Right lobe of liver (tissue), 6 donors: ENCODE measurements at regions not wholly inside any gene's neighbourhood (a gene's known extent, or its start where the extent isn't known, plus 50 kb on each side); places are given as distances from the start of the nearest gene placed in this dataset.

Source experiments
- ATAC-seq, 4 donors: fragments of 200-7000 bp; cut with Tn5 transposase; one replicate each; pipeline ENCODE4 v1.9.1; 2020; ENCODE audit warnings: mild to moderate bottlenecking in 4 of 4, moderate library complexity in 4 of 4
- DNase-seq, 3 donors: peaks; one replicate each; pipeline ENCODE4 v3.0.0-alpha.2; 2020
- H3K27ac ChIP-seq, 3 donors: fragments of 200-600 bp; one replicate each; pipeline ENCODE4 v1.8.0; 2022
- H3K27me3 ChIP-seq, 2 donors: fragments of 200-600 bp; one replicate each; pipeline ENCODE4 v1.8.0; 2022
- H3K36me3 ChIP-seq, 4 donors: fragments of 200-600 bp; sonication (generic) in 1 of 4; one replicate each; pipeline versions ENCODE4 v1.5.1 to v1.8.0; 2017 to 2022; ENCODE audit warnings: control low read depth in 1 of 4
- H3K4me1 ChIP-seq, 4 donors: fragments of 200-600 bp; sonication (generic) in 1 of 4; one replicate each; pipeline versions ENCODE4 v1.5.1 to v1.8.0; 2017 to 2022; ENCODE audit warnings: control low read depth in 1 of 4
- H3K4me3 ChIP-seq, 3 donors: fragments of 200-600 bp; one replicate each; pipeline ENCODE4 v1.8.0; 2022
- H3K9me3 ChIP-seq, 4 donors: fragments of 200-600 bp; sonication (generic) in 1 of 4; one replicate each; pipeline versions ENCODE4 v1.5.1 to v1.8.0; 2017 to 2022; ENCODE audit warnings: control low read depth in 1 of 4
- CTCF ChIP-seq, 4 donors: fragments of 200-600 bp in 3 of 4; fragments of 450-650 bp in 1 of 4; IDR thresholded peaks; one replicate each; pipeline versions ENCODE4 v1.5.1 to v1.8.0; 2016 to 2022; ENCODE audit warnings: antibody characterized with exemption in 4 of 4, mild to moderate bottlenecking in 2 of 4
- POLR2A ChIP-seq: fragments of 450-650 bp; IDR thresholded peaks from one replicate; pipeline ENCODE4 v1.6.1; 2017; ENCODE audit warnings: antibody characterized with exemption, mild to moderate bottlenecking
- WGBS: methylation state at CpG from one replicate; pipeline ENCODE4 v1.1.6; 2018; ENCODE audit warnings: low coverage, low lambda C conversion rate; ENCODE audit not compliant: insufficient coverage; ENCODE audit errors: missing lambda C conversion rate; 5-methylcytosine and 5-hydroxymethylcytosine counted together
- intact Hi-C, 2 donors: fragments of 100-400 bp; cut with DNase I; formaldehyde crosslinking; loops; one replicate each; pipeline versions ENCODE4 v1.11.2 to v1.14.1; 2022
- donor health status: DM: no; HTN: yes; CAD: no.
- donor health status: DM: no; HTN: no; CAD: no.
- donor health status: DM: no; HTN: no; CAD: no.
- donor health status: DM: no; HTN: yes; CAD: no.
- donor health status: DM: no; HTN: yes; CAD: no.

- H3K27me3 ChIP-seq, result no peaks in the 10 kb centered on the region
- no peak for DNase-seq
- no peaks in the 10 kb centered on the region for H3K9me3 ChIP-seq
- intact Hi-C loops, result no loop called here
- TF ChIP-seq POLR2A (no peak), CTCF (IDR thresholded peaks at IDR 0.05) (no peak)
- 69% methylated on average over 4 of the region's 5 CpGs for WGBS
- H3K36me3 ChIP-seq, result no peaks in the 10 kb centered on the region
- no peaks in the 10 kb centered on the region for H3K4me1 ChIP-seq
- ATAC-seq, result no peak
- H3K27ac ChIP-seq, result no peak overlapping the region
- H3K4me3 ChIP-seq, result no peak overlapping the region
These were observed 75.6 kb upstream of the HS3ST5 start for GRCh38 chr6:114418304-114418972.

- Histone ChIP-seq H3K9me3 (no peaks in the 10 kb centered on the region), H3K27ac (no peak overlapping the region), H3K27me3 (no peaks in the 10 kb centered on the region), H3K36me3 (no peaks in the 10 kb centered on the region), H3K4me1 (no peaks in the 10 kb centered on the region), H3K4me3 (no peak overlapping the region)
- DNase-seq (no peak), ATAC-seq (no peak)
- TF ChIP-seq POLR2A (no peak), CTCF (IDR thresholded peaks at IDR 0.05) (no peak)
- WGBS, result 64% methylated on average over 6 of the region's 6 CpGs
- intact Hi-C loops, result no loop called here
These were observed 64.7 kb upstream of the HS3ST5 start for GRCh38 chr6:114407426-114408035.

GRCh38 chr6:114404339-114404955 is 61.6 kb upstream of the HS3ST5 start:
- no peak for DNase-seq
- no peak for TF ChIP-seq POLR2A
- TF ChIP-seq CTCF (IDR thresholded peaks at IDR 0.05), result no peak
- no peak for ATAC-seq
- no peaks in the 10 kb centered on the region for H3K27me3 ChIP-seq
- H3K4me1 ChIP-seq, result no peaks in the 10 kb centered on the region
- no peaks in the 10 kb centered on the region for H3K36me3 ChIP-seq
- 50% methylated on average over 1 of the region's 1 CpG for whole genome bisulfite sequencing
- intact Hi-C loops, result no loop called here
- H3K9me3 ChIP-seq, result no peaks in the 10 kb centered on the region
- H3K27ac ChIP-seq, result no peak overlapping the region
- no peak overlapping the region for H3K4me3 ChIP-seq

GRCh38 chr6:114403858-114404257 is 61.0 kb upstream of the HS3ST5 start:
- intact Hi-C loops, result no loop called here
- Histone ChIP-seq H3K4me3 (no peak overlapping the region), H3K27ac (no peak overlapping the region), H3K9me3 (no peaks in the 10 kb centered on the region), H3K4me1 (no peaks in the 10 kb centered on the region), H3K27me3 (no peaks in the 10 kb centered on the region), H3K36me3 (no peaks in the 10 kb centered on the region)
- DNase-seq (no peak), ATAC-seq (no peak)
- WGBS, result 38% methylated on average over 1 of the region's 1 CpG
- TF ChIP-seq POLR2A, result no peak
- TF ChIP-seq CTCF (IDR thresholded peaks at IDR 0.05), result no peak
